ENCODE measurements at regions not wholly inside any gene's neighbourhood (a gene's known extent, or its start where the extent isn't known, plus 50 kb on each side); places are given as distances from the start of the nearest gene placed in this dataset.
A peak's percentile ranks its signal among the peaks of the same experiment; 100 is the strongest.
"Not testable (repeated sequence)": the region's sequence is repeated elsewhere in the genome, so short reads cannot be mapped to it uniquely, and the experiment has no call there.

GRCh38 chr12:68387338-68387737 lies 55.2 kb upstream of the MDM1 start:
- no peak for DNase-seq

- DNase-seq = no peak
These were observed 57.1 kb upstream of the MDM1 start for GRCh38 chr12:68389305-68389704.

- DNase-seq = no peak
These were observed 59.8 kb upstream of the MDM1 start for GRCh38 chr12:68391937-68392336.

- DNase-seq = no peak
These were observed 60.2 kb upstream of the MDM1 start for GRCh38 chr12:68392376-68392775.

GRCh38 chr12:68393417-68393816 lies 61.3 kb upstream of the MDM1 start:
- peak; percentile 22 for DNase-seq

- DNase-seq = no peak
These were observed 65.5 kb upstream of the MDM1 start for GRCh38 chr12:68397566-68398158.

GRCh38 chr12:68398689-68399088 lies 66.5 kb upstream of the MDM1 start:
- not testable (repeated sequence) for DNase-seq

- DNase-seq = peak; percentile 34
These were observed 68.2 kb upstream of the MDM1 start for GRCh38 chr12:68400226-68400829.

- DNase-seq = no peak
These were observed 70.3 kb upstream of the MDM1 start for GRCh38 chr12:68402422-68402821.

GRCh38 chr12:68403296-68403695 lies 71.1 kb upstream of the MDM1 start:
- DNase-seq = no peak

- no peak for DNase-seq
These were observed 71.5 kb upstream of the MDM1 start for GRCh38 chr12:68403711-68404110.

- DNase-seq = no peak
These were observed 73.2 kb upstream of the MDM1 start for GRCh38 chr12:68405343-68405781.

- no peak for DNase-seq
These were observed 74.0 kb upstream of the MDM1 start for GRCh38 chr12:68406134-68406576.

- DNase-seq = no peak
These were observed 74.7 kb upstream of the MDM1 start for GRCh38 chr12:68406911-68407310.

- DNase-seq = no peak
These were observed 78.0 kb upstream of the MDM1 start for GRCh38 chr12:68410018-68410660.

- DNase-seq = no peak
These were observed 79.2 kb upstream of the MDM1 start for GRCh38 chr12:68411371-68411770.

- DNase-seq = no peak
These were observed 82.8 kb upstream of the MDM1 start for GRCh38 chr12:68414988-68415387.

GRCh38 chr12:68416350-68416749 lies 84.2 kb upstream of the MDM1 start:
- no peak for DNase-seq

- no peak for DNase-seq
These were observed 84.7 kb upstream of the MDM1 start for GRCh38 chr12:68416826-68417225.

GRCh38 chr12:68418137-68418460 lies 85.9 kb upstream of the MDM1 start:
- no peak for DNase-seq

GRCh38 chr12:68420225-68421010 lies 88.3 kb upstream of the MDM1 start:
- DNase-seq = no peak

GRCh38 chr12:68422159-68422558 lies 90.0 kb upstream of the MDM1 start:
- no peak for DNase-seq

GRCh38 chr12:68422956-68423574 lies 90.9 kb upstream of the MDM1 start:
- DNase-seq = no peak
